ENCODE measurements at regions not wholly inside any gene's neighbourhood (a gene's known extent, or its start where the extent isn't known, plus 50 kb on each side); places are given as distances from the start of the nearest gene placed in this dataset.

DNA sequence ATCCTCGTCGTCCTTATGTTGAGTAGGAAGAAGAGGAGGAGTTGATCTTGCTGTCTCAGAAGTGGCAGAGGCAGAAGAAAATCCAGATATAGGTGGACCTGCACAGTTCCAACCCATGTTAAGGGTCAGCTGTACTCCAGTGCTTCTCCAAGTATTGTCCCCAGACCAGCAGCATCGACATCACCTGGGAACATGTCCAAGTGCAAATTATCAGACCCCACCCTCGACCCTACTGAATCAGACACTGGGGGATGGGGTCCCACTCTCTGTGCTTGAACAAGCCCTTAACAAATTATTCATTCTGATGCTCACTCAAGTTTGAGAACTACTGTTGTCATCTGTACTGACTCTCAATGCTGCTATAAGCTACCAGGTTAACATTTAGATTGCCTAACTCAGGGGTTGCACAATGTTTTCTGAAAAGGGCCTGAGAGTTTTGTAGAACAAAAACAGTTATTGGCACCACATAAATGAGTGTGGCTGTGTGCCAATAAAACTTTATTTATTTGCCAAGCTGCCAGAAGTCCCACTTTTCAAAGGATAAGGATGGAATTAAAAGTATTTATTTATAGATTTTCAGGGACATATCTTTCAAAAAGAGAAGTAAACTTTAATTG, 226.7 kb upstream of the IPO5 start:
- CTCF ChIA-PET = interaction anchor here (1.3 kb wide), 1 partner anchor 10 kb away, joined by 3 read pairs; no protein-coding TSS in a partner anchor
- no peak for DNase-seq (ENCODE audit: low spot score)
- no peak overlapping the region for H3K27ac ChIP-seq
- POLR2A ChIA-PET (ENCODE audit: low non-redundant PET) = no interaction called here
- TF ChIP-seq CTCF (conservative IDR thresholded peaks at IDR 0.05; ENCODE audit: low read depth) = no peak

- no peak overlapping the region for H3K27ac ChIP-seq
- TF ChIP-seq CTCF (conservative IDR thresholded peaks at IDR 0.05; ENCODE audit: low read depth) = no peak
- DNase-seq (ENCODE audit: low spot score) = no peak
- POLR2A ChIA-PET (ENCODE audit: low non-redundant PET) = no interaction called here
- CTCF ChIA-PET = no interaction called here
Measured at GRCh38 chr13:97727991-97728390, 225.5 kb upstream of the IPO5 start.

GRCh38 chr13:97736436-97736835, 217.0 kb upstream of the IPO5 start:
- DNase-seq (ENCODE audit: low spot score) = no peak
- POLR2A ChIA-PET (ENCODE audit: low non-redundant PET) = no interaction called here

DNA sequence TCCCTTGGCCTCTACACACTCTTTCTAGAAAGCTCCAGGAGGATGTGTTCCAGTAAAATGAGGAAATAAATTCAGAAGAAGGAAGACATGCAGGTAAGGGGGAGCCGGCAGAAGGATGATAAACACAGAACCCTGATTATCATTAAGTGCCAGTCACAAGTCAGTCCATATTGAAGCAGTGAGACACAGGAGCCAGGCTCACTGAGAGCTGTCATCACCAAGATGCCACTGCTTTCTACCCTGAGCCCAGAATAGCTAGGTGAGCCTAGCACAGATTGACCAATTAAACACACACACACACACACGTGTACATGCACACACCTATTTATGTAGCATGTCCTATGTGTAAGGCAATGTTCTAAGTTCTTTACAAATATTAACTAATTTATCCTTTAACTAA, 211.4 kb upstream of the IPO5 start:
- TF ChIP-seq CTCF (conservative IDR thresholded peaks at IDR 0.05; ENCODE audit: low read depth) = no peak
- POLR2A ChIA-PET (ENCODE audit: low non-redundant PET) = no interaction called here
- DNase-seq (ENCODE audit: low spot score) = no peak
- no peak overlapping the region for H3K27ac ChIP-seq
- CTCF ChIA-PET = interaction anchor here (0.5 kb wide), 1 partner anchor 733 kb away, joined by 3 read pairs; no protein-coding TSS in a partner anchor

More at GRCh38 chr13:97736436-97736835, 217.0 kb upstream of the IPO5 start:
- no peak overlapping the region for H3K27ac ChIP-seq
- CTCF ChIA-PET = no interaction called here
- no peak for TF ChIP-seq CTCF (conservative IDR thresholded peaks at IDR 0.05; ENCODE audit: low read depth)

GRCh38 chr13:97743938-97744337, 209.5 kb upstream of the IPO5 start:
- H3K27ac ChIP-seq = no peak overlapping the region
- ChIA-PET CTCF (no interaction called here), POLR2A (ENCODE audit: low non-redundant PET) (no interaction called here)
- no peak for TF ChIP-seq CTCF (conservative IDR thresholded peaks at IDR 0.05; ENCODE audit: low read depth)
- DNase-seq (ENCODE audit: low spot score) = no peak

- TF ChIP-seq CTCF (conservative IDR thresholded peaks at IDR 0.05; ENCODE audit: low read depth) = no peak
- H3K27ac ChIP-seq = no peak overlapping the region
- ChIA-PET POLR2A (ENCODE audit: low non-redundant PET) (no interaction called here), CTCF (no interaction called here)
- DNase-seq (ENCODE audit: low spot score) = no peak
Measured at GRCh38 chr13:97746649-97747048, 206.8 kb upstream of the IPO5 start.

Measured in RWPE1 (cell line).